Suppressor macrophage treated with lipopolysaccharide for 4 hours (primary cell): ENCODE measurements at regions not wholly inside any gene's neighbourhood (a gene's known extent, or its start where the extent isn't known, plus 50 kb on each side); places are given as distances from the start of the nearest gene placed in this dataset.

Source experiments
- DNase-seq: peaks from one replicate; pipeline ENCODE4 v3.0.0-alpha.2; 2020

DNA sequence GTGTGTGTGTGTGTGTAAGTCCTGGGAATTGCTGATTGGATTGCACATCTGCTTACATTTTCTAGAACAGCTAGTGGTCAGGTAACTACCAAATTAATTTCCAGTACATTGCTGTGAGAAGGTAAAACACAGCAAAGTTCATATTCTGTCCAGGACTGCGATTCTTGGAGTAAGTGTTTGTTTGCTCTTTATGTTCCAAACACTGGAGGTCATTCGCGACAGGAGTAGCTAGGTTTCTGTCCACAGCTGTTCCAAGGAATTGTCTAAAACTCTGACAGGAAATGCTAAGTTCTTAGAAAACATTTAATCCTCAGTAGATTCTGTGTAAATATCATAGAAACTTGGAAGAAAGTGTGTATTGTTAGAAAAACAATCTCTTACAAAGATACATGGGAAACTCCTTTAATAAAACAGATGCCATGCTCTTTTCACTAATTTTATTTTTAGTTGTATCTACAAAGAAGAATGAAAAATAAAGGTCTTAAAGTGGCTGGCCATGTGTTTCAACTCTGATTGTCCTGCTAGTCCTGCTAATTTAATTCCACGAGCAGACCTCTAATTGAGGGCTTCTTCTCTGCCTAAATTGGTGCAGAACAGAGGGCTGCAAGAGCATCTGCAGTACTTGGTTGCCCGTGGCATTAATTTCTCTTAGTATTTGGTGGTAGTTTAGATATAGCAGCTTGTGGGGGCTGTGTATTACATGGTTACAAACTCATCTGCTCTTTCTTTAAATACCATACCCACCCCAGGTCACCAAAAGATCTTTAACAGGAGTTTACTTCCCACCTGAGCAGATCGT lies 464.5 kb downstream of the RASEF start:
- no peak for DNase-seq

DNA sequence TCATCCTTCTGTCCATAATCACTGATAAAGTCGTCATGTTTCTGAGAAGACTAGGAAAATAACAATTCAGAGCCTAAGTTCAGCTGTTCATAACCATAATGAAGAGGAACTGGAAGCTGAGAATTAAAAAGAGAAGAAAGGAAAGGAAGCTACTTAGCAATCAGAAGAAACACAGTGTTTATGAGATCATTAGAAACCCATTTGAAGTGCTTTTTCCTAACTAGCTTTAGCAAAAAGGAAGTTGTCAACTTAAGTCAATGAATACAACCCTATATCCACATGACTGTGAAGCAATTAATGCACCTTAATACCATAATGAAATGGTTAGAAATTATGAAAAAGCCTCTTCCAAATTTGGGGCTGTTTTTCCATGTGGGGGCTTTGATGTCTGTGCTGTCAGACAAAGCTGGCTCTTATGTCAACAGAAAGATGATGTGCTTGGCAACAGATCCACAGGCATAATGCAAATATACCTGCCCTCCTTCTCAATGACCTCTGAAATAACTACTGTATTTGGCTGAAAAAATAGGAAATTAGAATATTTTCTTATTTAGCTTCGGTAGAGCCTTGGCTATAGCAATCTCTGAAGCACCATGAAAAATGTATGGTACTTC lies 463.5 kb downstream of the RASEF start:
- DNase-seq: peak; percentile 39

DNA sequence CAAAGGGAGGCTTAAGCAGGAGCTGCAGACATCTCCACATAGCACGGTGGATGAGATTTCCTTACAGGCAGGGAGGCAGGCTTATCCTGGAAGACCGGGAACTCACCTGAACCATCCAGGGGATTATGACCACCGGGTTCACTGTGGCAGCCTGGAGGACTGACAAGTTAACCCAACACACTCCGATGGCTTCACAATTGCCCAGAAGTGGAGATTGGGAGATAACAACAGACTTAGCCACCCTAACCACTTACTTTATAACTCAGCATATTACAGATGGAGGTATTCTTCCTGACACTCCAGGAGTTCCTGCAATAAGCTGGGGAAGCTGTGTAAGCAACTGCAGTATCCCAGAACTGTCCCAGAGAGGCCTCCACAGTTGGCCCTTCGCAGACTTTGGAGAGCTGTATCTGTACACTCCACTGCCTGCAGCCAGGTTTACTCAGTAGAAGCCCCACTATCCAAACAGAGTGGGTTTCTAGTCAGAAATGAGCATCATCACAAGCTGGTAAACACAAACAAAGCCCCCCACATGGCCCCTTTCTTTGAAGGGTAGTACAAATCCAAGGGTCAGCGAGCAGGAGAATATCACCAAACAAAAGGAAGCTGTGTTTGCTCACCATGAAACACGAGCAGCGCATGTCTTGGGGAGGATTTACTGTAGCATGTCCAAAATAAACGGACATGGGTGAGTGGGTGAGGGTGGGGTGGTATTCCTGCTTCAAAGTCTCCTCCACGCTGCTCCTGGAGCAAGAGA lies 462.2 kb downstream of the RASEF start:
- no peak for DNase-seq

DNA sequence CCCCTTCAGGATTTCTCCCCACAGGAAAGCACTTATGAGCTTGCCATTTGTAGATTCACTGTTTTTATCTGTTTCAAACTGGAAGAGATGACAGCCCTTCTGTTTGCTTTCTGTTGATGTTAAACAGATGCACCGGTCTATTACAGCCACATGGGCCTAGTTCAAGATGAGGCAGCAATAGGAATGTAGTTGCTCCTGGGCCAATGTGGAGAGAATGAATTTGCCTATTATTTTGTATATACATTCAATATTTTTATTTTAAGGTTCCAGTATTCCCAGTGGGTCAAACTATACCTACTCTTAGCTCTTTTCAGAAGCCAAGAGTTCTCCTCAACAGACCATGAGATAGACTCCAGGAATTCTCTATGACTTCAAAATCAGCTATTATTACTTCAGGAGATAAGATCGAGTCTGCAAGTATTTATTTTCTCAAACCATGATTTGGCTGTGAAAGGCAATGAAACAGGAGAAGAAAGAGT lies 461.6 kb downstream of the RASEF start:
- no peak for DNase-seq

DNA sequence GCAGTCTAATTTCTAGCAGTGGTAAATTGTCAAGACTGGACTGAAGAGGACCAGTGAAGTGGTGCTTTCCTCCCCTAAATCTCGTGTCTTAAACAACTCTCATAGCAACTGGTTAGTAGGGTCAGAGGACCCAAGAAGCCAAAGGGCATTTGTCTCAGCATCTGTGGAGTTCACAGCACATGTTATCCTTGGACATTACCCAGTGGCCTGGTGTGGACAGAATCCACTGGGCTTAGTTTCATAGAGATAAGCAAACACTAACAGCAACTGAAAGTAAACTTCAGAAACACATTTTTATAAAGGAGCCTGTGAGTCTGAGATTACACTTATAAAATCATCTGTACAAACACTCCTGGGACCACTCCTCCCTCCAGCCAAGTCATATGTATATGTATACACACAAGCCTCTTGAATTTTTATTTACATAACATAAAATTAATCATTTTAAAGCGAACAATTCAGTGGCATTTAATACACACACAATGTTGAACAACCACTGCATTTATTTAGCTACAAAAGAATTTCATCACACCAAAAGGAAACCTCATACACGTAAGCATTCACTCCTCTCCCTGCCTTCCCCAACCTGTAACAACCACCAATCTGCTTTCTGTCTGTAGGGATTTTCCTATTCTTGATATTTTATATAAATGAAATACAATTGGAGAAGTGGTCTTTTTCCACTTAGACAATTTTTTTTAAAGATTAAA lies 457.8 kb downstream of the RASEF start:
- DNase-seq: no peak

DNA sequence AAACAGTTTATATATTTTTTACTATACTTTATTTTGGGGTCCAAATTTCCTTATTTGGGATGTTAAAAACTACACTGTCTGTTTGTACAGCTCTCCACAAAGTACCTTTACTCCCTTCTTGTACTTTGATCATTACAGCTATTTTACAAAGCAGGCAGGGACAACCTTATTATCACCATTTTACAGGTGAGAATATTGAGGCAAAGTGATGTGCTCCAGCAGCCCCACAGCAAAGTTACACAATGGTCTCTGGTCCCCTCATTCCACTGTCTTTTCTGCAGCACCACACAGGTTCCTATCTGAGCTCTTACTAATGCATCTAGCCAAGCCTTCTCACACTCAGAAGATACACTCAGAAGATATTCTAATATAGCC lies 457.3 kb downstream of the RASEF start:
- DNase-seq: no peak

DNA sequence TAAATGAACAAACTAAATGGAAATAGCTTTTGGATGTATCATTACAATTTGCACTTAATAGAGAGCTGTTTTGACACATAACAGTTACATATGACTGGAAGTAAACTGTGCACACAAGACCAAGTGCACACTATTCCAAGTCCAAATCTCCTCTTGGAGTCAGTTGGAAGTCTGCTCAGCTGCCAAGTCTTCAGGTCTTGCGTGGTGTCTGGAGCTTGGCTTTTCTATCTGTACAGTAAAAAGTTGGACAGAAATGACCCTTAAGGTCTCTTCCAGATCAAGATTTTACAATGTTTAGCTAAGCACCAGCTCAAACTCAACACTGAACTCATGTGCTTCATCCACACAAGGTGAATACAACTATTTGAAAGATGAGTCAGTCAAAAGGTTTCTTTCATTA lies 456.9 kb downstream of the RASEF start:
- DNase-seq: no peak

DNA sequence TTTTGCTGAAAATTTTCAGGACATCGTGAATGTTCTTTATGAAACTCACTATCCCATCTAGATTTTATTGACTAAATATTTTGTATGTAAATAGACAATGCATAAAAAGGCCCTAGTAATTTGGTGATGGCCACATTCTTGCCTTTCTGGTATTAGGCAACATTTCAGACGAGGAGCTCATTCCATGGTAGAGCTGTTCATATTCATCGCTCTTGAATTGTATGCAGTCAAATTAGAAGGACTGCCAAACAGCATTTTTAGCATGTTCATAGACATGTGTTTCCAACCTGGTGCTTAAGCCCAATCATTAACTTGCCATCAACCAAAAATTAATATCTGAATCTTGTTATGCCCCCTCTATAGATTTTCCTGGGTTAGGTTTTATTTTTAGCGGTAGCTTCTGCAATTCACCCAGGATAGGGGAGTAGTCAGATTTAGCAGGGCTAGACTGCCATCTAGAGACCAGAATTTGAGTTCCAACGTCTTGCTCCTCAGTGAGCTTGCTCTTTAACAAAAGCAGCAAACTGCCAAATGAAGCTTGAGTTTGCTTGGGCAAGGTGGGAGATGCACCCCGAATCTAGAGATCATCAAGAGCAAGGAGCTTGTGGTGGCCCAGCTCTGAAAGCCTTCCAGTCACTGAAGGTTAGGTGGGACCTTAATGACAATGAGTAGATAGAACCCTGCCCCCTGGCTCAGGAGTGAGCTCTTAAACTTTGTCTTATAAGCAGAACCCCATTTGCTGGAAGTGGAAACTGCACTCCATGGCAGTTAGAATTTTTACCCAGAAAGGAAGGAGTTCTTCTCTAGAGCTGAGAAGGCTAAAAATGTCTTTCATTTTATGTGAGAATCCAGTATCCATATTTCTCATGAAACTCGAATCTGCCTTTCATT lies 456.2 kb downstream of the RASEF start:
- DNase-seq: peak; percentile 74

DNA sequence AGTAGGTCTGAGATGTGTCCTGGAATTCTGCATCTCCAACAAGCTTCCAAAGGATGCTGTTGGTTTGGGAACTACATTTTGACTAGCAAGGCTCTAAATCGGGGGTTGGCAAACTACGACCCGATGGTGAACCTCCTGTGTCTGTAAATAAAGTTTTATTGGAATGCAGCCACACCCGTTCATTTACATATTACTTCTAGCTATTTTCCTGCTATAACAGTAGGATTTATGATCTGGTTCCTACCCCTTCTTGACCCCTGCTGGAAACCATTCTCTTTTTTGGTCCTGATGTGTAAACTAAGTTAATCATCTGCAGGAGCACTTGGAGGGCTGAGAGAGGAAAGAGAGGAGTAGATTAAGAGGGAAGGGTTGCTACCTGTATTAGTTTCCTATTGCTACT lies 454.5 kb downstream of the RASEF start:
- DNase-seq: no peak

DNA sequence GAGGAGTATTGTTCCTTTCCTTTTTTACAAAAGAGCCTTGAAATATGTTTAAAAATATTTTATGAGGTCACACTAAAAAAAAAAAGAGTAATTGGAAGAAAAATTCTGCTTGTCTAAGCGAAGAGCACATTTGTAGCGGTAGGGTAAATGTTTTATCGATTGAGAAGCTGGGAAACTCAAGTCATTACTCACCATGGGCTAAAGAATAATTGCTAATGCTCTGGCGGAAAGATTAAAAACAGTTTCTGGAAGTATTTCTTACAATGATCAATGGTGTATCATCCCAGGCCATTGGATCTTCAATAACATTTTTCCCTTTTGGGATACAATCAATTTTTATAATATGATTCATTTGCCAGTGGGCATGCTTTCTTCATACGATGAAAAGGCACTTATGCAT lies 450.0 kb downstream of the RASEF start:
- DNase-seq: no peak

DNA sequence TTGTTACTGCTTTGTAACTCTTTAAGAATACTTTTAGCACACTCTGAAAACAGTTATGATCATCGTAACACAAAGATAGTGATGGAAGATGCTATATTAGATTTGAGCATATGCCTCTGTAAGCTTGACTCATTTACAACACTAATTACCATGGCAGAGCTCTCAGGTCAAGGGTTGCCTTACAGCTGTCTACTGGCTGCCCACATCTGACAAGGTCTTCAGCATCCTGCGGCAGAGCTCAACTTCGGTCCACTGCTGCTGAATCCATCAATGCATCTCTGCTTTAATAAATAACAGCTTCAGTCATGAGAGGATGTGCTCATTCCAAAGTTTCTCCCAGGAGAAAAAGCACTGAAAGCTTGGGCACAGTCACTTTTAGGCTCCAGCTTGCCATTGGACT lies 449.4 kb downstream of the RASEF start:
- DNase-seq: no peak

DNA sequence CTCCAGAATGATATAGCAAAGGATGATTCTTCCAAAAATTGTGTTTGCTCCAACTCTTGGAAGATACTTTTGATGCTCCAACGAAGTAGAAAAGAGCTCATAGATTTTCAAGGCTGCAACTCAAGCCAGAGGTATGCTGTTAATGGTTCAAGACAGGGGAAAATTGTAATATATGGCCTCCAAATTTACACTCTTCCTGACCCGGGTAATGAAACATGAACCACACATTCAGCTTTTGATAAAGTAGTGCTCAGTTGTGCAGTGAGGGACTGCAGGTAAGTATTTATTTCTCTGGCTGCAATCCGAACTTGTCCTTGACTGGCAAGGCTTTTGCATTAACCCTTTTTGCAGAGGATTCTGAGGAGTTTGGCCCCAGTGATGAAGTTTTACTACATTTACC lies 446.4 kb downstream of the RASEF start:
- no peak for DNase-seq

DNA sequence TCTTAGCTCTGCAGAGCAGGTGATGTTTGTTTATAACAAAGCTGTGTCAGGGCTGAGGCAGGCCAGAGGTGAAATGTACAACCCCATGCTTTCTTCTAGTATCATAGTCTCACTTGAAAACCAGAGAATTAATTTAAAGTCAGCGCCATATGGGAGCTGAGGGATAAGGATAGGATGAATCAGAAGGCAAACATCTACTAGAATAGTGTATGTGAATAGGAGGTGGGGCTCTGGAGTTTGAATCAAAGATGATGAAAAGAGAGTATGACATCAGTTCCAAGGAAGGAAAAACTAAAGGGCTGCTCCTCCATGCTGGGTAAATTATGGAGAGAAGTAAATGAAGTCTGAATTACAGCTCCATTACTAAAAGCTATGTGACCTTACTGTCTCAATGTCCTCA lies 441.5 kb downstream of the RASEF start:
- DNase-seq: no peak

DNA sequence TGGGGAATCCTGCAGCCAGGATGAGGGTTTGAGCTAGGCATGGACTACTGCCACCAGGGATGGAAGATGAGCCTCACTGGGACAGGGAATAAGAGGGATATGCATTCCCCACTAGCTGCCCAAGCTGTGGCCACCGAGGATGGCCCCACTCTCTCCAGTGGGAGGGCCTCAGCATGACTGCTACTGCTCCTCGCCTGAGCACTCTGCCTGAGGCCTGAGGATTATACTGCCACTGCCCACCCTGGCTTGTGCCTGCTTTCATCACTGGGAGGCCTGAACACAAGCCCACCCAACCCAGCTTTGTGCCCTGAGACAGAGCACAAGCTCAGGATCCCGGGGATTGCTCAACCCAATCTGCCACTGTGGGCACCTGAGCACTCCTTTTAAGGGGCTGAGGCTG lies 425.6 kb downstream of the RASEF start:
- no peak for DNase-seq

DNA sequence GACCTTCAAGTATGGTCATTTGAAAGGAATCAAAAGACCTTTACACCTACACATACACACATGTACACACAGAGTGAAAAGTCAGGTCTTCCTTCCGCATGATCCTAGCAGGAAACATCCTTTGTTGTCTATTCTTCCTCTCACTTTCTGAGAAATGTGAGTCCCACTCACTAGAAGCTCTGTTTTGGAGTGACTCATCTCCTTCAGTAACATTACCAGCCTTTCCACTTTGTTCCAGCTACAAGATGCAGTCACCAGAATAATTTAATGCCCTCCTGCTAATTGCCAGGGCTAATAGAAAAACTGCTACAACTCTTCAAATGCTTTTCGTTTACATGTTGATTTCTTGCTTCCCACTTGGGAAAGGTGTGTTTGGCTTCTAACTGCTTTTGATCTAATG lies 417.3 kb downstream of the RASEF start:
- DNase-seq: no peak

DNA sequence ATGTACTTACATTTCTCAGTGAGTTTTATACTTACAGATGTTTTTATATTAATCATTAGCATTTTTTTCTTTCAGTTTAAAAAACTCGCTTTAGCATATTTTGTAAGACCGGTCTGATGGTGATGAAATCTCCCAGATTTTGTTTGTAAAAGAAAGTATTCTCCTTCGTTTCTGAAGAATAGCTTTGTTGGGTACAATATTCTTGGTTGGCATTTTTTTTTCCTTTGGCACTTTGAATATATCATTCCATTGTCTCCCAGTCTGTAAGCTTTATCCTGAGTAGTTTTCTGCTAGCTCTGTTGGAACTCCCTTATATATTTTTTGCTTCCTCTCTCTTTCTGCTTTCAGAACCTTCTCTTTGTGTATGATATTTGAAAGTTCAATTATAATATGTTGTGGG lies 412.6 kb downstream of the RASEF start:
- DNase-seq: no peak

DNA sequence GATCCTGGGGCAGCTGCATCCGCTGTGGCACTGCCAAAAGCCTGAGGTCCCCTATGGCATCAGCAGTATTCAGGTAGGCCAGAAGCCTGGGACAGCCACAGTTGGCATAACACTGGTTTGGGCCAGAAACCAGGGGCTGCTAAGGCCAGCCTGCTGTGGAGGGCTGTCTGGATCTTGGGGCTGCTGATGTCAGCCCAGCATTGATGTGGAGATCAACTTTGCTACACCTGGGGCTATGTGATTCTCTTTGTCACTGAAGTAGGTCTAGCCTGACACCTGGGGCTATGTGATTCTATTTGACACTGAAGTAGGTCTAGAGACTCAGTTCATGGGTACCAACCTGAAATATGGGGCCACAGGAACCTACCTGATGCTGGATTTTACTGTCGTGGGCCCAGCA lies 411.5 kb downstream of the RASEF start:
- no peak for DNase-seq

DNA sequence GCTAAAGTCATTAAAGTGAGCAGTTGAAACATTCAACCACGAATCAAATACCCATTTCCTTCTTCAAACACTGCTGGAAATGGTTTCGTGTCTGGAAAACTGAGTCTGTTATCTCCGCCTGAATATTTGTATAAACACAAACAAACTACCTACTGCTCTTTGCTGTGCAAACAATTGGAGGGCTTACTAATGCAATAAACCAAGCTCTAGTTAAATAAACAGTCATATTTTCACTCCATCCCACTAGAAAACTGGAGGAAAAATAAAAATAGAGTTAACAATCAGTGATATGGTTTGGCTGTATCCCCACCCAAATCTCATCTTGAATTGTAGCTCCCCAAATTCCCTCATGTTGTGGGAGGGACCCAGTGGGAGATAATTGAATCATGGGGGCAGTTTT lies 397.6 kb downstream of the RASEF start:
- DNase-seq: no peak

DNA sequence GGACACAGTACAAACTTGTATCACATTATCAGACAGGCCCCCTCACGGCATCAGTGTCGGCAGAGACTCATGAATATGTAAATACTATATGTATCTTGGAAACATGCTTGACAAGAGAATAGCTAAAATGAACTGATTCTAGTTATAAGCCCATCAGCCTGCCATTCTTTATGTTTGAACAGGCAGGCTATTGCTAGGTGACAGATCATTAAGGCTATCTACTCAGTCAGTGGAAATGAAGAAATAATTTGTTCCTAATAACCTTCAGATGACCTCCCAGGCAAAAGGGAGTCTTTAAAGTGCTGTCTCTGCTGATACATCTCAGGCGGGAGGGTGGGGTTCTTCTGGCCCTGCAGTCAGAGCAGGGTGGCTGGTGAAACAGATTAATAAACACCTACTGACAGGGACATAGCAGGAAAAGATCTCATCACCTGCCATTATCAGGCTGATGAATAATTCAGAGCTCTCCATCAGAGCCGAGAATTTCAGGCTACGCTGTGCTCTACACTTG lies 394.2 kb downstream of the RASEF start:
- DNase-seq: no peak

DNA sequence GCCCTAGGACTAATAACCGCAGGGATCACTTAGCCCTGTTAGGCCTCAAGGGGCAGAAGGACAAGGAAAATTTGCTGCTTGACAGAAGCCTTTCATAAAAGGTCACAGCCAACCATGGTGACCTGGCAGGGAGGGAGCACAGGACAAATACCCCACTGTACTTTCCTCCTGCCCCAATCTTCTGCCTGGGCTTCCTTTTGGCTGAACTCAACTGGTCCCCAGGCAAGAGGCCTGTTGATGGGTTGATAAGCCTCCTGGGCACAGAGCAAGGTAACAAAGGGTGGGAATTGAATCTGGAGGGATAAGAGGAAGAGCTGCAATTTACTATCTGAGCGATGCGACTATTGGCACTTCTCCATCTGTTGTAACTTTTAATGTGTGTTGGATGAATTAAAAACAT lies 392.9 kb downstream of the RASEF start:
- DNase-seq: no peak

DNA sequence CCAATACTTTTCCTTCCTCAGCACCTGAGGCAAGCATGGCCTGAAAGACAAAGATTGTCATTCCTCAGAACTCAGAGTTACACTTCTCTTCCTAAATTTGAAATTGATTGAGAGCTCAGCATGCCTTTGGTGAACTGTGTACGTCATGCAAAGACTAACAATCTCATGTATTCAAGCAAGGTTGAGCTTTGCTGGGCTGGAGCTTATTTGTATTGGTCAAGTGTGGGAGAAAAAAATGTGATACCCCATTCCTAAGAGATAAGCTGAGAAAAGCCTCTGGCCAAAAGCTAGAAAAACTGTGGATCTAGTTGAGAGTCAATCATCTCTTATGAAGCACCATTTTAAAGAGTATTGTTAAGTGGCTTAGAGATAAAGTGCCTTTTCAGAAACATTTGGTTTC lies 392.2 kb downstream of the RASEF start:
- no peak for DNase-seq

DNA sequence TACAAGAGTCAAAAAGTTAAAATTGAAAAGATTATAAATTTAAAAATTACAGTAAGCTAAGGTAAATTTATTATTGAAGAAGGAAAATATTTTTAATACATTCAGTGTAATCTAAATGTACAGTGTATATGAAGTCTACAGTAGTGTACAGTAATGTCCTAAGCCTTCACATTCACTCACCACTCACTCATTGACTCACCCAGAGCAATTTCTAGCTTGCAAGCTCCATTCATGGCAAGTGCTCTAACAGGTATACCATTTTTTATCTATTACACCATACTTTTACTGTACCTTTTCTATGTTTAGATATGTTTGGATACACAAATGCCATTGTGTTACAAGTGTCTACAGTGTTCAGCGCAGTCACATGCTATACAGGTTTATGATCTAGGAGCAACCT lies 389.7 kb downstream of the RASEF start:
- no peak for DNase-seq
